Caco-2 (cell line): ENCODE measurements at regions not wholly inside any gene's neighbourhood (a gene's known extent, or its start where the extent isn't known, plus 50 kb on each side); places are given as distances from the start of the nearest gene placed in this dataset.

Source experiments
- BruUV-seq: library from RNA; stranded (reverse); fragments of 400-500 nt; replicated peaks from 2 replicates; lab custom pipeline; 2021; lab: Mats Ljungman, UMichigan
- CTCF ChIA-PET: fragments of 300-600 bp; sonication (Branson Sonifier 250); formaldehyde crosslinking; loops from one replicate; lab custom pipeline; 2022; ENCODE audit warnings: antibody characterized with exemption; lab: Charles Lee
- POLR2A ChIA-PET: fragments of 300-600 bp; sonication (Branson Sonifier 250); formaldehyde crosslinking; loops from one replicate; lab custom pipeline; 2022; ENCODE audit warnings: antibody characterized with exemption; lab: Charles Lee
- DNase-seq, 2 experiments: peaks; one replicate each; pipeline versions ENCODE4 v3.0.0 to v3.0.0-alpha.2; 2020 to 2022
- H3K27me3 ChIP-seq: replicated peaks from 2 replicates; pipeline ENCODE4 v1.6.0; 2011; ENCODE audit warnings: low read length; ENCODE audit not compliant: control insufficient read depth, insufficient read depth
- H3K36me3 ChIP-seq: 2 replicates; pipeline ENCODE4 v1.5.1; 2011; ENCODE audit warnings: low read length; ENCODE audit not compliant: control insufficient read depth, insufficient read depth
- H3K4me1 ChIP-seq: fragments of 250-450 bp; sonication (Bioruptor Pico); 2 replicates; pipeline ENCODE4 v1.5.1; 2020; ENCODE audit warnings: mild to moderate bottlenecking
- H3K4me3 ChIP-seq: 2 replicates; pipeline ENCODE4 v1.5.1; 2011; ENCODE audit warnings: low read depth, mild to moderate bottlenecking, control low read depth, low read length
- H3K9me3 ChIP-seq: fragments of 250-450 bp; sonication (Bioruptor Pico); 2 replicates; pipeline ENCODE4 v1.5.1; 2020; ENCODE audit warnings: mild to moderate bottlenecking, moderate library complexity
- H3K27ac Mint-ChIP-seq: one replicate; pipeline ENCODE4 v1.8.0; 2022; ENCODE audit warnings: mixed read lengths; ENCODE audit not compliant: unreplicated experiment
- H3K27me3 Mint-ChIP-seq: one replicate; pipeline ENCODE4 v1.8.0; 2022; ENCODE audit warnings: mixed read lengths; ENCODE audit not compliant: insufficient read depth, unreplicated experiment
- H3K36me3 Mint-ChIP-seq: one replicate; pipeline ENCODE4 v1.8.0; 2022; ENCODE audit warnings: mild to moderate bottlenecking, mixed read lengths; ENCODE audit not compliant: insufficient read depth, unreplicated experiment
- H3K4me1 Mint-ChIP-seq: one replicate; pipeline ENCODE4 v1.8.0; 2022; ENCODE audit warnings: low read depth, mixed read lengths; ENCODE audit not compliant: unreplicated experiment
- H3K4me3 Mint-ChIP-seq: one replicate; pipeline ENCODE4 v1.8.0; 2022; ENCODE audit warnings: mild to moderate bottlenecking, moderate library complexity, mixed read lengths; ENCODE audit not compliant: unreplicated experiment
- H3K9me3 Mint-ChIP-seq: one replicate; pipeline ENCODE4 v1.8.0; 2022; ENCODE audit warnings: mixed read lengths; ENCODE audit not compliant: unreplicated experiment
- CTCF ChIP-seq, 2 experiments: fragments of 200-600 bp in 1 of 2; IDR thresholded peaks; 1 replicate in 1 of 2; 2 replicates in 1 of 2; pipeline versions ENCODE4 v1.5.1 to v1.8.0; 2011 to 2022; ENCODE audit warnings: antibody characterized with exemption in 1 of 2, control low read depth in 1 of 2, inconsistent platforms in 1 of 2, low read depth in 1 of 2, low read length in 1 of 2, mild to moderate bottlenecking in 1 of 2, moderate library complexity in 1 of 2; ENCODE audit not compliant: insufficient read depth in 1 of 2, severe bottlenecking in 1 of 2, unreplicated experiment in 1 of 2
- intact Hi-C: fragments of 100-400 bp; cut with micrococcal nuclease; formaldehyde crosslinking; loops from one replicate; pipeline ENCODE4 v1.10.0; 2022; ENCODE audit not compliant: unreplicated experiment

GRCh38 chr2:103823847-103824246, 1030.1 kb upstream of the POU3F3 start:
- Histone ChIP-seq H3K27me3 (no peaks in the 10 kb centered on the region), H3K4me3 (no peak overlapping the region), H3K9me3 (no peaks in the 10 kb centered on the region; the same call in 1 of the 2 replicates), H3K4me1 (no peaks in the 10 kb centered on the region), H3K36me3 (no peaks in the 10 kb centered on the region)
- Mint-ChIP-seq H3K27me3 (peaks cover 3% of the 10 kb centered on the region), H3K4me3 (no peak overlapping the region), H3K4me1 (no peaks in the 10 kb centered on the region), H3K9me3 (no peaks in the 10 kb centered on the region), H3K27ac (no peak overlapping the region), H3K36me3 (no peaks in the 10 kb centered on the region)
- ChIA-PET POLR2A (no interaction called here), CTCF (no interaction called here)
- DNase-seq: no peak
- BruUV-seq: no TSS peak
- intact Hi-C loops: no loop called here
- no peak for TF ChIP-seq CTCF (IDR thresholded peaks at IDR 0.05; ENCODE audit: insufficient read depth in 1 of 2, low read depth in 1 of 2, low read length in 1 of 2, severe bottlenecking in 1 of 2, unreplicated experiment in 1 of 2)

GRCh38 chr2:103847276-103847675, 1006.6 kb upstream of the POU3F3 start:
- Mint-ChIP-seq H3K36me3 (no peaks in the 10 kb centered on the region), H3K9me3 (peaks cover 10% of the 10 kb centered on the region), H3K4me1 (no peaks in the 10 kb centered on the region), H3K4me3 (no peak overlapping the region), H3K27me3 (peaks cover 6% of the 10 kb centered on the region), H3K27ac (no peak overlapping the region)
- H3K36me3 ChIP-seq: no peaks in the 10 kb centered on the region
- intact Hi-C loops: no loop called here
- no peaks in the 10 kb centered on the region for H3K4me1 ChIP-seq
- CTCF ChIA-PET: no interaction called here
- no TSS peak for BruUV-seq
- TF ChIP-seq CTCF (IDR thresholded peaks at IDR 0.05; ENCODE audit: insufficient read depth in 1 of 2, low read depth in 1 of 2, low read length in 1 of 2, severe bottlenecking in 1 of 2, unreplicated experiment in 1 of 2): no peak
- no peaks in the 10 kb centered on the region for H3K9me3 ChIP-seq
- H3K4me3 ChIP-seq: no peak overlapping the region
- no peaks in the 10 kb centered on the region for H3K27me3 ChIP-seq
- POLR2A ChIA-PET: no interaction called here
- DNase-seq: no peak

- no peak for TF ChIP-seq CTCF (IDR thresholded peaks at IDR 0.05; ENCODE audit: insufficient read depth in 1 of 2, low read depth in 1 of 2, low read length in 1 of 2, severe bottlenecking in 1 of 2, unreplicated experiment in 1 of 2)
- H3K9me3 ChIP-seq: no peaks in the 10 kb centered on the region
- CTCF ChIA-PET: no interaction called here
Observed at GRCh38 chr2:103859238-103859637, 994.7 kb upstream of the POU3F3 start.

More at GRCh38 chr2:103859238-103859637, 994.7 kb upstream of the POU3F3 start:
- Mint-ChIP-seq H3K4me1 (no peaks in the 10 kb centered on the region), H3K4me3 (no peak overlapping the region), H3K36me3 (no peaks in the 10 kb centered on the region), H3K9me3 (no peaks in the 10 kb centered on the region), H3K27me3 (peaks cover 5% of the 10 kb centered on the region), H3K27ac (no peak overlapping the region)
- no peak for DNase-seq
- Histone ChIP-seq H3K27me3 (no peaks in the 10 kb centered on the region; the same call in 1 of the 2 replicates), H3K4me1 (no peaks in the 10 kb centered on the region), H3K4me3 (no peak overlapping the region), H3K36me3 (no peaks in the 10 kb centered on the region)
- intact Hi-C loops: no loop called here
- no TSS peak for BruUV-seq
- POLR2A ChIA-PET: no interaction called here
